GM18508 (cell line): ENCODE measurements at regions not wholly inside any gene's neighbourhood (a gene's known extent, or its start where the extent isn't known, plus 50 kb on each side); places are given as distances from the start of the nearest gene placed in this dataset.

ENCODE experiments used
- ATAC-seq: cut with Tn5 transposase; IDR thresholded peaks from one replicate; pipeline ENCODE4 v1.9.1; 2021; ENCODE audit warnings: moderate number of reproducible peaks; ENCODE audit not compliant: insufficient read depth, unreplicated experiment

DNA sequence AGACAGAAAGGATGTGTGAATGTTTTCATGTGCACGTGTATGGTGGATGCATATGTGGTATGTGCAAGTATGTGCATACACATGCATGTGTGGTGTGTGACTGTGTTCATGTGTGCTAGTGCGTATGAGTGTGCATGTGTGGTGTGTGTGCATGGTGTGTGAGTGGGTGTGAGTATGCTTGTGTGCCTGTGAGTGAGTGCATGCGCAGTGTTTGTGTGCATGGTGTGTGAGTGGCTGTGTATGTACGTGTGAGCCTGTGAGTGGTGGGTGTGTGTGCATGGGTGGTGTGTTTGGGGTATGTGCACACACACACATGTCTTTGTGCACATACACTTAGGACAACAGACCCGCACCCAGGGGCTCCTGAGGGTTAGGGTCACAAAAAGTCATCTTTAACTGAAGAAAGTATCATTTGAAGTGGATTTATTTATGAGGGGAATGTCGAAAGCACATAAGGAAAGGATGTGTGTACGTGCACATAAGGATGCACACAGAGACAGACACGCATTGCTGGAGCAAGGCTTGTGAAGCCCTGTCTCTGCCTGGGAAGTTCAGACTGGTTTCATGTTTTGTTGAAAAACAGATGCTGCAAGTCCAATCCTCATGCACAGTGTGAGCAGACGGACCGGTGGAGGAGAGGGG is 237.0 kb downstream of the SYK start:
- ATAC-seq: no peak

DNA sequence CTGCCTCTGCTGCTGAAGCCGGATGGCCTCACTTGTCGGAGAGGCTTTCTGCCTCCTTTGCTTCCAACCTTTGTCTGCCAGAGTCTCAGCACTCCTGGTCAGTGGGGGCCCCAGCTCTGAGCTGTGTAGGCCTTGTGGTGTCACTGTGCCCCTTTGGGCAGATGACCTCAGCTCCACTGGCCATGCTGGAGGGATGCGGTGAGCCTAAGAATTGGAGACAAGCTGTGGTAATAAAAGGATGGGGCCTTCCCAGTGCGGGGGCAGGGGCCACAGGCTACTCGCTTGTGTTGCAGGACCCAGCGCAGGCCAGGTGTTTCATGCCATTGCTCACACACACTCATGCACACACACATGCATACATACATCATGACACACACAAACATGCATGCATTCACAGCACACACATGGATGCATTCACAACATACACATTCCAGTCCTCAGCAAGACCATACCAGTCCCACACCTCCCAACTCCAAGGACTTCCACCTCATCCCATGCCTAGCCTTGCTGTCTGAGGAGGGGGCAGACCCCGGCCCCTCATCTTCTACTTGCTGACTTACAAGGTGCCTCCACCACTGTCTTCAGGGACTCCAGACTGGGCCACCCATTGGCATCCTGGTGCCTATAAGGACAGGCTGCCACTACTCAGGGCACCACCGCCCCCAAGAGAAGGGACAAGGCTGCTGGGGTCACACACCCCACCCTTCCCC is 237.7 kb downstream of the SYK start:
- ATAC-seq: no peak

DNA sequence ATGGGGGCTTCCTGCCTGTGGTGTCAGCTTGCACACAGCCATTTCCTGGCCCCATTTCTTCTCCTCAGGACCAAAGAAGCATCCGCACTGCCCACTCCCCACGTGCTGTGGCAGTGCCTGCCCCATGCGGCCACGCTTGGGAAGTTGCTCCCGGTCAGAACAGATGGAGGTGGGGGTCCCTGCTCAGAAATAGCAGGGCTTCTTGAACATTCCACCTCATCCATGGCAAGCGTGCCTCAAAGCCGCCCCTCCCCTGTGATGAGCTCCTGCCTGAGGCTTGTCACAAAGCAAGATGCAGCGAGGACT is 238.2 kb downstream of the SYK start:
- ATAC-seq: no peak

DNA sequence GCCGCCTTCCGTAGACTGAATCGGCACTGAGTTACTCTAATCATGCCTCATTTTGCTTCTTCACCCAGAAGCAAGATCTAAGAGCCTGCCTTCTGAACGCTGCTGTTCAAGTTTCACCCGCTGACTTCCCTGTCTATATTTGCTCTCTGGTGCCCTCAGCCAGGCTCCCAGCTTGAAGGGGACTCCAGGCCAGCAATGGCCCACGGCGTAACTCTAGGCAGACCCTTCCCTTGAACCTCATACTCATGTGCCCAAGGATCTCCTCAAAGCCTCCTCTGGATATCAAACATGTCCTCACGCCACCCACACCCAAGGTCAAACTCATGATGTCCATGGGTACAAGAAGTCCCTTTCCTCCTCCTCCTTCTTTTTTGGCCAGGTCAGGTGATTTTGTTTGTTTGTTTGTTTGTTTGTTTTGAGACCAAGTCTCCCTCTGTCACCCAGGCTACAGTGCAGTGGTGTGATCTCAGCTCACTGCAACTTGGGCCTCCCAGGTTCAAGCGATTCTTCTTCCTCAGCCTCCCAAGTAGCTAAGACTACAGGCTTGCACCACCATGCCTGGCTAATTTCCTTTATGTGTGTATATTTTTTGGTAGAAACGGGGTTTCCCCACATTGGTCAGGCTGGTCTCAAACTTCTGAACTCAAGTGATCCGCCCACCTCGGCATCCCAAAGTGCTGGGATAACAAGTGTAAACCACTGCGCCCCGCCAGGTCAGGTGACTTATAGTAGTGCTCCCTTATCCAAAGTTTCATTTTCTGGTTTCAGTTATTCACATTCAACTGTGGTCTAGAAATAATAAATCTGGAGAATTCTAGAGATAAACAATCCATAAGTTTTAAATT is 239.0 kb downstream of the SYK start:
- ATAC-seq: no peak

DNA sequence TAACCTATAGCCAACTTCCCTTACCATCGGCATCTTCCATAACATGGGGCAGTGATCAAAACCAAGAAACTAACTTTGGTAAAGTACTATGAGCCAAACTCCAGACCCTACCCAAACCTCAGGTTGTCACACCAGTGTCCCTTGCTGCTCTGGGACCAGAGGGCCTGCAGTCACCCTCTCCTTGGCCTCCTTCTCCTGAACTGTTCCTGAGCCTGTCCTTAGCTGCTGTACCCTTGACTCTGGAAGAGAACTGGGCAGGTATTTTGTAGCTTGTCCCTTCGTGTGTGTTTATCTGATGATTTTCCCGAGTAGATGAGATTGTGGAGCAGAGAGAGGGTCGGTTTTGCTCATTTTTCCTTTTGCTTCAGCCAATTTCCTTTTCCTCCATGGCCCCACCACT is 240.4 kb downstream of the SYK start:
- no peak for ATAC-seq

DNA sequence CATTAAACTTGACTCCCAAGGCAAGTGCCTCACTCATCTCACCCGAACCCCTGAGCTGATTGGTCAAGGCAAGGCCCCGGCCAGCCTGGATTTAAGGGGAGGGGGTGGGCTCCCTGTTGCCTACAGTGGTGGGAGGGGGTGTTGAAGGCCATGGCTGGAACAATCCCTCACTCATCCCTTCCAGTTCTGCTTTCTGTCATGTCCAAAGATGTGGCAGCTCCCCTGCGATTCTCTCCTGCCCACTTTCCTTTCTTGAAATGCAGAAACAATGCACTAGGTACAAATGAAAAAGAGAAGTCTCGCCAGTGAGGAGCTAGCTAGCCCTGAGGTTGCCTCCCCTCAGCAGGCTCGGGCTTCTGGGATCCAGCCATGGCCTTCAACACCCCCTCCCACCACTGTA is 240.9 kb downstream of the SYK start:
- no peak for ATAC-seq

DNA sequence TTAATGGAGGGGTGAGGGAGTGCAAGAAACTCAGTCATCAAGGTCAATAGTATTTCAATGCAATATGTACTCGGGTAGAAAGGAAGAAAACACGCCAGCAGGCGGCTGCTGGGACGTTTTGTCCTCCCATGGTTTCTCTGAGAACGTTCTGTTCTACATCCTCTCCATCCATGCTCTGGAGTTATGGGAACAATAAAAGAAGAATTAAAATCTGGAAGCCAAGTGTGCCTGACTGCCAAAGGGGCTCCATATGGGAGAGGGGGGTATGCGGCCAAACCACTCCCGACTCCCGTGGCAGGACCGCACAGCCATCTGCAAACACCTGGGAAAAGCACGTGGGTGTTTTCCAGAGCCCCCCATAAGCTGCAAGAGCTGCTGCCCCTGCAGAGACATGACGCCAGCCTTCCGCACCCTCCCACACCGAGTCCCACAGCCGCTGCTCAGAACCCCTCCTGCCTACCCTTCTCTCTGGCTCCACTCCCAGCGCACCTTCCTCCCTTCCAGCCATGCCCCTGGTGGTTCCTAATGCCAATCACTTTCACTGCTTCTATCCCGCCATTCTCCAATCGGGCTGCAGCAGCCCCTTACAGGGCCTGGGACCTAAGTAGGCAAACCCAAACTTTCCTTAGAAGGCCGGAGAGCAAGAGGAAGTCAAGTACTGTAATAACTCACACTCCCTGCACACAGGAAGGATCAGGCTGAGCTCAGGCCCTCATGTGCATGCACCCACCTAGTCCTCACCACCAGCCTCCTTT is 241.6 kb downstream of the SYK start:
- ATAC-seq: no peak

DNA sequence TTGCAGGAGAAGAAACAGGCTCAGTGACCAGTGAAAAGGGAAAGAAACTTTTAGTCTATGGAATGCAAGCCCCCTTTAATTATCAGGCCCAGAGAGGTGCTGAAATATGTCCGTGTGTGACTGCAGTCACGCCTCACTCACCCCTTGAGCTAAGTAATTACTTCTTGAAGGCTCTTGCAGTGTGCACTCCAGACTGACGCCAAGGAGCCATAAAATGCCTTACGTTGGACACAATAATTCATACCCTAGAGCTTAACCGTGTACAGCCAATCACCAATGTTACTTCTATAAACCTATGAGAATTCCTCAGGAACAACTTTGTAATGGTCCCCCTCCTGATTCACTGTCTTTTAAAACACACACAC is 242.2 kb downstream of the SYK start:
- ATAC-seq: no peak

DNA sequence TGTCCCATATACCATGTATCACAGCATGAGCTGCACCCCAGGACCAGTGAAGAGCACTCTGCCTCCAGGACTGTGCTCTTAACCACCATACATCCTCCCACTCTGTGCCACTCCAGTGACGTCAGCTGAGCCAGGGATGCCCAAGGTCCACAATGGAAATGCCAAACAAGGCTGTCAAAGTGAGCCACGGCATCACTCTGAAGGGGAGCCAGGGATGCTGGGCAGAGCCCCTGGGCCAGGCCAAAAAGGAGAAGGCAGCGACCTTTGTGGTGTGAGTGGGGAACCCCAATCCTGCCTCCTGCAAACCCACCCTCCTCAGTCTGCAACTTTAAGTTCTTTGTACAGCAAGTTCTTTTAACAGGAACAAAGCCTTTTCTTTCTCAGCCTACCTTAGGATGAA is 242.7 kb downstream of the SYK start:
- ATAC-seq: no peak

DNA sequence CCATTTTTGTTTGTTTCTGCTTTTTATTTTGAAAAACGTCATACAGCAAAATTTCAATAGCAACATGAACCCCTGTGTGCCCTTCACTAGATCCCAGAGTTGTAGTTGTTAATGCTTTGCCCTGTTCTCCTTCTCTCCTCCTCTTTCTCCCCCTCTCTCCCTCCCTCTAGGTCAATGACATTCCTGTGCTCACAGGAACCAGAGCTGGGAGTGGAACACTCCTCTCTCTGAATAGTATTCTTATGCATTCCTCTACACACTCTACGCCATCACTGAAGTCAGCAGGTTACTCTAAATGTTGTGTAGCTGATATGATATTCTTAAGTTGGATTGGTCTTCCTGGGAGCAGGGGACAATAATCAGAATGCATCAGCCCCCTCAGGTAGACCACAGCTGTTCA is 243.4 kb downstream of the SYK start:
- no peak for ATAC-seq

DNA sequence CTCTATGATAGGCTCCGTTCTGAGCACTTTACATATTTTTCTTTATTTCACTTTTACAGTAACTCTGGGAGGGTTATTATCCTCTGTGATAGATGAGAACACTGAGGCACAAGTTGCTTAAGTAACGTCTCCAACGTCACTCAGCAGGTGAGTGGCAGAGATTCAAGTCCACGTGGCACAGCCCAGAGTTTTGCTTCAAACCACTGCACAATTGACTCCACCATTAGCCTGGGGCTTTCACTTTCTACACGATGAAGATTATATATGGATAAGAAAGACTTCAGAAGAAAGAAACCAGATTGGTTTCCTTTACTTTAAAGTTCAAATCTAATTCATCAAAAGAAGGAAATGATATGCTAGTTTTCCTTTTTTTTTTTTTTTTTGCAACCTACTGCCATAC is 245.9 kb downstream of the SYK start:
- ATAC-seq: no peak

DNA sequence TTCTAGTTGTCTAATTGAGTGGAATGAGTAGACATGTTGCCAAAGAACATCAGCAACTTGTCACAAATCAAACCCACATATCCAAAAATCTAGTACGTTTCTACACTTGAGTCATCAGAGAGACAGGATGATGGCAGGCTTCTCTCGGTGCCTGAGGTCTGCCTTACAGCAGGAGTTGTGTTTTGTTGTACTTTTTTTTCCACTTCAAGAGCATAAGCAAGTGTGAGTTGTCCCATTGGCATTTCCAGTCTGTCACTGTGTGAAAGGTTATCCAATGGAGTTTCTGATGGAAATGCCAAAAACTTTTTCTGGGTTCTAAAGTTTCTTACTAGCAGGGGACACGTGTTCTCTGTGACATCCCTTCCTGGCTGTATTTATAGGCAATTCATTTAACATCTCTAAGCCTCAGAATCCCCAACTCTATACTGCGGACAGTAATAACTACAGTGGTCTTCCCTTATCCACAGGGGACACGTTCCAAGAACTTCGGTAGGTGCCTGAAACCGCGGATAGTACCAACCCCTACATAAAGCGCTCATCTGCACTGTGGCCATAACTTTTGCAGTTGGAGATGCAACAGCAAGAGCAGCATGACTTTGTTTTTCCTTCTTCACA is 246.5 kb downstream of the SYK start:
- no peak for ATAC-seq

DNA sequence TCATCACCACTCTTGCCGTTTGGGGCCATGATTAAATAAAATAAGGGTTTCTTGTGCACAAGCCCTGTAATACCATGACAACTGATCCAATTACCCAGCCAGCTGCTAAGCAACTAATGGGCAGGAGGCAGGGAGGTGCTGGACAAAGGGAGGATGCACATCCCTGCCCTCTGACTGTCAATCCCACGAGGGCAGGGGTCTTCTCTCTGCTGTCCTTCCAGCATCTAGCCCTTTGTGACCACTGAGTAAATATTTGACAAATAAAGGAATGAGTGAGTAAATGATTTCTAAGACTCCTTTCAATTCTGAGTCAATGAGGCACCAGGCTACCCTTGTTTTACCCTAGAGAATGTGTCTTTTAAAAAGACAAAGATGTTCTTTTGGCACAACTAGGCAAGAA is 247.1 kb downstream of the SYK start:
- no peak for ATAC-seq

DNA sequence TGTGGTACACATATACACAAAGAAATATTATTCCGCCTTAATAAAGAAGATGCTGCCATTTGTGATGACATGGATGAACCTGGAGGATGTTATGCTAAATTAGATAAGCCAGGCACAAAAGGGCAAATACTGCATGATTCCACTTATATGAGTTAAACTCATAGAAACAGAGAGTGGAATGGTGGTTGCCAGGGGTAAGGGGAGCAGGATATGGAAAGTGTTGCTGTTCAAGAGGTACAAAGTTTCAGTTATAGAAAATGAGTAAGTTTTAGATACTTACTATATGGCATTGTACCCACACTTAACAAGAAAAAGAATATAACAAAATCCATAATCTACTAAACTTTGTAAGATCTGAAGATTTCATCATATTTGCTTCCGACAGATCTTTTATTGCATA is 252.2 kb downstream of the SYK start:
- no peak for ATAC-seq

DNA sequence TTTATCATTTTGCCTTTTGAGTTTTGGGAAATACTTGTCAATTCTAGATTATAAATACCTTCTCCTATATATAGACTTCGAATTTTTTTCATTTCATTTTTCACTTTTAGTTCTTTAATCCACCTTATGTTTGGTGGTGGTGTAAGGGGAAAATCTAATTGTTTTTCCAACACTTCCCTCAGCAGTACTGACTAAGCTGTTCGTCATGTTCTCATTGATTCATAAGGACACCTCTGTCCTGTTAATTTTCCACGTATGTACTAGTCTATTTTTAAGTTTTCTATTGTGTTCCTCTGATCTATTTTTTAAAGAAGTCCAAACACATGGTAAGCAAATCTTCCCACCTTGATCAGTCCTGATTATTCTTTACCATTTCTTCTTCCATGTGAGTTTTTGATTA is 254.2 kb downstream of the SYK start:
- ATAC-seq: no peak

DNA sequence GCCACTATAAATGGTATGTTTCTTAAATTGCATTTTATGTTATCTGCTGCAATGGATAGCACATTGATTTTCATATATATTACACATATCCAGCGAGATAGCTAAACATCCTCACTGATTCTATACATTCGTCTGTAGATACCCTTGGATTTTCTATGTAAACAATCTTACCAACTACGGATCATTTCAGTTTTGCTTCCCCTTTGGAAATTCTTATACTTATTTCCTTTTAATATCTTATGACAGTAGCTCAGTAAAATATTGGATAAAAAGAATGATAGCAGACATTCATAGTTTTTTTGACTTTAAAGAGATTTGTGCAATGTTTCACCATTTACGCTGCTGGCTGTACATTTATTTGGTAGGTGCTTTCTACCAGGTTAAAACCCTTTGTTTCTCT is 254.9 kb downstream of the SYK start:
- no peak for ATAC-seq

DNA sequence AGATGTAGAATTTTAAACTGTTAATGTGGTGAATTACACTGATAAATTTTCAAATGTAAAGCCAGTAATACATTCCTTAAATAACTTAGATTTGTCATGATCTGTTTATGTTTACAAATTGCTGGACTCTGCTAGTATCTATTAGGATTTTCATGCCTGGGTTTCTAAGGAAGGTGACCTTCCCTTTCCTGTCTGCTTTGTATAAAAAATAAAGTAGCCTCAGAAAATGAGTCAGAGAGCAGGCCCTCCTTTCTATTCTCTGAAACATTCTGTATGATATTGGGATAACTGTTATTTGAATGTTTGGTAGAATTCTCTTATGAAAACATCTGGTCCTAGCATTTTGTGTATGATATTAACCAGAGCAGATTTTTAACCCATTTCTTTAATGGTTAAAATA is 255.3 kb downstream of the SYK start:
- no peak for ATAC-seq

DNA sequence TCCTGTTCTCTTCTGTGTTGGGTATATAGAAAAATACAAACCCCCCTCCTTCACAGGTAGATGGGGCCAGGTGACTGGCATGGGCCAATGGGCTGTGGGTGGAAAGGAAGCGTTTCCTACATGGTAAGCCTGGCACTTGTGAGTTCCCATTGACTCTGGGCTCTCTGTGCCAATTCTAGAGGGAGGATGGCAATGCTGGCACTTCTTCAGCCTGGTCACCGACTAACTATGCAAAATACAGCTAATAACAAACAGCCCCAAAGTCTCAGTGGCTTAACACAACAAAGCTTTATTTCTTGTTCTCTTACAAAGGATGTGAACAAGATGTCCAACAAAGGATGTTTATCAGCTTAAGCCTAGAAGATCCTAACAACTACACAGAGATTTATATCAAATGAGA is 258.1 kb downstream of the SYK start:
- ATAC-seq: no peak

DNA sequence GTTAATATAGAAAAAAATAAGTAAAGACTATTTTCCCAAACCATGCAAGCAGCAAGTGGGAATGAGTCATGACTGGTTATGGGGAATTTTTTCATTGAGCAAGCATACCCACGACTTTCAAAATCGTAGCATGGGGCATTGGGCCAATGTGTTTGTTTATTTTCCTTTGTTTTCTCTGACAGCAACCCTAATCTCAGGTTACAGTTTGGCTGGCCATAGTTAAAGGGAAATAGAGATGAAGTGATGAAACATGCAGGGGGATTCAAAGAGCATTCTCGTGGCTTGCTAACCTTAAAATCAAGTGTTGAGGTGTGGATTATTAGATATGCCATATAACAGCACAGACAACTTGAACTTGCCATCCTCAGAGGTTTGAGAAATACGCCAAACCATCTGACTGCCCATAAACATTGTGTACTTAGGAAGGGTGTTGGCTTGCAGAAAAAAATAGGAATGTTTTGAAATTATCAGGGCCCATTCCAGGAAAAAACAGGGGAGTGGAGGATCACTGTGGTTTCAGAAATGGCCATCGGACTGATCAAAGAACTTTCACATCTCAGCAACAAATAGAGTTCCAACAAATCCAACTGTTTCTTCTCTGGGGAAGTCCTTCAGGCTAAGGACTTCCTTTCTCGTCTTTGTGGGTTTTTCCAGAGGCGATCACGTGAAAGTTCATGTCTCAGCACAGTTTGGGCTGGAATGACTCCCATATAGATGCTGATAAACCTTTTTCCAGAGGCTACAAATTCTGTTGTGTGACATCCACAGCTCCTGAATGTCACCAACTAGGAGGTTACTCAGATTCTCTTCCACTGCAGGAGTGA is 259.1 kb downstream of the SYK start:
- ATAC-seq: no peak

DNA sequence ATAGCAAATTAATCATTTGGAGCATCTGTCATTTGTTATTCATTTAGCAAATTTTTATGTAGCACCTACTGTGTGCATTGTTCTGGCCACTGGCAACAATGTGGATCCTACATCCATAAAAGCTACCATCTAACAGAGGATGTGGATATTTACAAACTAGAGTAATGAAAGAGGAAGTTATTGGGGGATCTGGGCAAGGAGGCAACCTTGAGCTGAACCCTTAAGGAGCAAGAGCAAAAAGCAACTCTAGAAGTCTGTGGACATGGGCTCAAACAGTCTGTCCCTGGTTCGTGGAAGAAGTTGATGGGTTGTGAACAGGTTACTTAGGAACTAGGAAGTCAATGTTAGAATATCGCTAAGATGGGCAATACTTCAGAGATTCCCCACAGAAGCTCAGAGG is 259.9 kb downstream of the SYK start:
- ATAC-seq: no peak
